ENCODE measurements at regions not wholly inside any gene's neighbourhood (a gene's known extent, or its start where the extent isn't known, plus 50 kb on each side); places are given as distances from the start of the nearest gene placed in this dataset.

DNA sequence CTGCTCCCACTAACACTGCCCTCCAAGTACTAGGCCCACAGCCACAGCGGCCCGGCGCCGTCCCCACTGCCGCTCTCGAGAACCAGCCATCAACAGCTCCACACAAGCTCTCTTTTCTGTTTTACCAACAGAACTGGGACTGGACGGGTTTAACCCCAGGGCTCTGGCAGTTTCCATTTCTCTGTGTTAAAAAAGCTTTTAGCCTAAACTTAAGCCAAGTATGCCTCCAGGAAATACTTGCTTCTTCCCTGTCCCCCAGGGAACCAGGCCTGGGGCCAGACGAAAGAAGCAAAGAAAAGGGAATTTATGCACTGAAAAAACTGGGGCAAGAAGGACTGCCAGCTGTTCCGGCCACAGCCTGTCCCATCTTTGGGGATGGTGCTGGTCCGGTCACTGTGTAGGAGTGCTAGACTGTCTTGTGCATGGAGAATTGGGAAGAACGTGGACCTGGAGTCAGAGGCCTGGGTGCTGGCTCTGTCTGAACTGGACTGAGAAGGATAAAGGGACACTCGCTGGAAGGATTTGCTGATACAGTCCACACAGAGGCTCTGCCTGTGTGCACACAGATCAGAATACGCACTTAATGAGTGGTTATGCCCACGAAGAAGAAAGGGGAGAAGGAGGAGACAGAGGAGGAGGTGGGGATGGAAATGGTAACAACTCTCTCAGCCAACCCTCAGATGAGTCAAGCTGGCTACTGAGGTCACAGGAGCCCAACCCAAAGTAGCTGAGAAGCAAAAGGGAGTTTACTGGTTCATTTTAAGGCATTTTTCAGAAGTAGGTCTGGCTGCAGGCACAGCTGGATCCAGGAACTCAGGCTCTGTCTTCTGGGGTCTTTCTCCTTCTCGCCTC, 254.4 kb upstream of the PMEPA1 start:
- peak; percentile 16 for DNase-seq (ENCODE audit: low read depth, low spot score)
- no peak overlapping the region for H3K4me3 ChIP-seq (ENCODE audit: low read depth, low read length)
- in situ Hi-C loops (cut with HindIII; ENCODE audit: low sequenced_read_pairs) = no loop called here
- TF ChIP-seq, protein P1, sequence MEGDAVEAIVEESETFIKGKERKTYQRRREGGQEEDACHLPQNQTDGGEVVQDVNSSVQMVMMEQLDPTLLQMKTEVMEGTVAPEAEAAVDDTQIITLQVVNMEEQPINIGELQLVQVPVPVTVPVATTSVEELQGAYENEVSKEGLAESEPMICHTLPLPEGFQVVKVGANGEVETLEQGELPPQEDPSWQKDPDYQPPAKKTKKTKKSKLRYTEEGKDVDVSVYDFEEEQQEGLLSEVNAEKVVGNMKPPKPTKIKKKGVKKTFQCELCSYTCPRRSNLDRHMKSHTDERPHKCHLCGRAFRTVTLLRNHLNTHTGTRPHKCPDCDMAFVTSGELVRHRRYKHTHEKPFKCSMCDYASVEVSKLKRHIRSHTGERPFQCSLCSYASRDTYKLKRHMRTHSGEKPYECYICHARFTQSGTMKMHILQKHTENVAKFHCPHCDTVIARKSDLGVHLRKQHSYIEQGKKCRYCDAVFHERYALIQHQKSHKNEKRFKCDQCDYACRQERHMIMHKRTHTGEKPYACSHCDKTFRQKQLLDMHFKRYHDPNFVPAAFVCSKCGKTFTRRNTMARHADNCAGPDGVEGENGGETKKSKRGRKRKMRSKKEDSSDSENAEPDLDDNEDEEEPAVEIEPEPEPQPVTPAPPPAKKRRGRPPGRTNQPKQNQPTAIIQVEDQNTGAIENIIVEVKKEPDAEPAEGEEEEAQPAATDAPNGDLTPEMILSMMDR (IDR thresholded peaks at IDR 0.05; ENCODE audit: low read depth, low read length) = no peak

DNA sequence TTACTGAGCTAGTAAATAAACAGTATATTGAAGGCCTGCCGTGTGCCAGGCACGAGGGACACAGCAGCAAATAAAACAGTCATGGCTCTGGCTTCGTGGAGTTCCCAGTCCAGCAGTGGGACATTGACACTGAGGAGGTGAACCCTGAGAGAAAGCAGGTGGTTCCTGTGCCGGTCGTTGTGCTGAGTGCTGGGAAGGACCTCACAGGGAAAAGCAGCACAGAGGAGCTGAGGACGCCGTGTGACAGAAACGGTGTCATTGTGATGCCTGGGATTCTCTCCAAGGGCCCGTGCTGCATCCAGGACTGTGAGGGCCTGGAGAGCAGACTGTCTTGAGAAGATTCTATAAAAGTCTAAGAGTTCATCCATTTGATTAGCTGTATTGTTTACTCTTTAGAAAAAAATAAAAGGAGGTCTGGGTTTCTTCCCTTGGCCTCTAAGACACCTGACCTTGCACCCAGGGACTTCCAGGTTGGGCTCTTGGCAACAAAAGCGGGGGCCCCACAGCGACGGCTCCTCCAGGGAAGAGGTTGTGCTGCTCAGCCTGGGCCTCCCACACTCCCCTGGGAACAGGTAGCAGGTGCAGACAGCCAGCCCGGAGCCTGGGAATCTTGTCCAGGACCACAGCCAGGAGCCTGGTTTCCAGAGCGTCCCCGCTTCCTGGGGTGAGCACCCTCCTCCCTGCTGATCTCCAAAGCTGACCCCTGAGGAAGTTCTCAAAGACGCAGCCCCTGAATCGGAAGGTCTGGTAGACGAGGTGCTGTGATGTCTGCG, 251.2 kb upstream of the PMEPA1 start:
- TF ChIP-seq, protein P1 (IDR thresholded peaks at IDR 0.05; ENCODE audit: low read depth, low read length) = no peak
- in situ Hi-C loops (cut with HindIII; ENCODE audit: low sequenced_read_pairs) = no loop called here
- DNase-seq (ENCODE audit: low read depth, low spot score) = no peak
- H3K4me3 ChIP-seq (ENCODE audit: low read depth, low read length) = no peak overlapping the region

DNA sequence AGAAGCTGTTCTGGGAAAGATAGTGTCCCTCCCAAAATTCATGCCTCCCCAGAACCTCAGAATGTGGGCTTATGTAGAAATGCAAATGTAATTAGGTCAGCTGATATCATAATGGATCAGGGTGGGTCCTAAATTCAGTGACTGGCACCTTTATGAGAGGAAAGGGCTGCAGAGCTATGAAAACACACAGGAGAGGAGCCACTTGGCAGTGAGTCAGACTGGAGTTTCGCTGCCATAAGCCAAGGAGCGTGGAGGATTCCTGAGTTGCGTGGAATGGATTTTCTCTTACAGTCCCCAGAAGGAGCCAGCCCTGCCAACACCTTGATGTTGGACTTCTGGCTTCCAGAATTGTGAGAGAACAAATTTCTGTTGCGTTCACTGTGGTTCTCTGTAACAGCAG, 249.8 kb upstream of the PMEPA1 start:
- DNase-seq (ENCODE audit: low read depth, low spot score) = no peak
- in situ Hi-C loops (cut with HindIII; ENCODE audit: low sequenced_read_pairs) = no loop called here
- TF ChIP-seq, protein P1 (IDR thresholded peaks at IDR 0.05; ENCODE audit: low read depth, low read length) = no peak
- H3K4me3 ChIP-seq (ENCODE audit: low read depth, low read length) = no peak overlapping the region

DNA sequence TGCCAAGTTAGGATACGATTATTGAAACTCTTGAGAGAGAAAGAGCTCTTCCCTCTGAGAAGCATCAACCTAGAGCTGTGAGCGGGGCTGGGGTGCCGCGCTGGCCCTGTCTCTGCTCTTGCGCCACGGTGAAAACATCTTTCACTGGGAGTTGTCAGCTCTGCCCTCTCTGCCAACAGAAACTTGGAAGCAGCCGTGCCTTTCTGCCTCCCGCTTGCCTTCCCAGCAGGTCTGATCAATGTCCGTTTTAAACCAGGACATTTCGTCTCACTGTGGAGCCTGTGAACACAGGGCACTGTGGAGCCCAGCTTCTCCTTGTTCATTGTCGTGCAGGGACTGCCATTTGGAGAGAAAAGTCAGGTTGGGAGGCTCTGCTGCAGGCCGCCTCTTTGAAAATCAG, 249.2 kb upstream of the PMEPA1 start:
- DNase-seq (ENCODE audit: low read depth, low spot score) = no peak
- no peak overlapping the region for H3K4me3 ChIP-seq (ENCODE audit: low read depth, low read length)
- in situ Hi-C loops (cut with HindIII; ENCODE audit: low sequenced_read_pairs) = no loop called here
- TF ChIP-seq, protein P1 (IDR thresholded peaks at IDR 0.05; ENCODE audit: low read depth, low read length) = no peak

GRCh38 chr20:57958050-57958420, 248.2 kb upstream of the PMEPA1 start:
- DNase-seq (ENCODE audit: low read depth, low spot score) = no peak
- TF ChIP-seq, protein P1 (IDR thresholded peaks at IDR 0.05; ENCODE audit: low read depth, low read length) = no peak
- in situ Hi-C loops (cut with HindIII; ENCODE audit: low sequenced_read_pairs) = no loop called here
- no peak overlapping the region for H3K4me3 ChIP-seq (ENCODE audit: low read depth, low read length)

DNA sequence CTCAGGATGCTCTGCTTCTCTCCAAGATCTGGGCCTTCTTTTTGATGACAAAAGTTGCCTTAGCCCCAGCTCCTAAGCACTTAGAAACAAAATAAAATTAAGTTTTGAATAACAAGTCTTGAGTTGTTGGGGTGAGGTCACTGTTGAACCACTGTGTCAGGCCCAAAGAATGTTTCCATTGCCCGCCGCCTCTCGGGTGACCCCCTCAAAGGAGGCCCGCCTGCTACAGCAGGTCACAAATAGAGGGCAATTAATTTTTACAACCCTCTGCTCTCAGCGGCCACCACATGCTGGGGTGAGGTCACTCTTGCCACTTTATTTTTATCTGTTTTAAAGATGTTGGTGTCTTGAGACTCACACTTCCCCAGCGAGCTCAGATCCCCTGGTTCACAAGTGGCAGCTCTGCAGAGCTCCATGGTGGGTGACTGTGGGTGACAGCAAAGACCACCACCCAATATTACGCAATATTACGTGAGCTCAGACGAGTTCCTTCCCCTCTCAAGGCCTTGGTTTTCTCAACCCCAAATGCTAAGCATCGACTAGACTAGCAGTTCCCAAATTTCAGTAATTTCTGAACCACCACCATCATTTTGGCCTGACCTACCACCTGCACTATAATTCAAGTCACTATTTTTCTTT, 247.7 kb upstream of the PMEPA1 start:
- peak; percentile 24 for DNase-seq (ENCODE audit: low read depth, low spot score)
- no peak overlapping the region for H3K4me3 ChIP-seq (ENCODE audit: low read depth, low read length)
- in situ Hi-C loops (cut with HindIII; ENCODE audit: low sequenced_read_pairs) = no loop called here
- TF ChIP-seq, protein P1 (IDR thresholded peaks at IDR 0.05; ENCODE audit: low read depth, low read length) = no peak
